ENCODE measurements at regions not wholly inside any gene's neighbourhood (a gene's known extent, or its start where the extent isn't known, plus 50 kb on each side); places are given as distances from the start of the nearest gene placed in this dataset.

GRCh38 chr4:141309874-141310273 is 89.2 kb downstream of the ZNF330 start:
- no peak overlapping the region for H3K4me3 ChIP-seq (ENCODE audit: low read depth, low read length)
- no peak for TF ChIP-seq CTCF (conservative IDR thresholded peaks at IDR 0.05; ENCODE audit: low read depth, low read length)
- no peak for DNase-seq (ENCODE audit: low read depth)

GRCh38 chr4:141311246-141312204 is 90.8 kb downstream of the ZNF330 start:
- no peak for DNase-seq (ENCODE audit: low read depth)
- no peak overlapping the region for H3K4me3 ChIP-seq (ENCODE audit: low read depth, low read length)
- no peak for TF ChIP-seq CTCF (conservative IDR thresholded peaks at IDR 0.05; ENCODE audit: low read depth, low read length)

- no peak overlapping the region for H3K4me3 ChIP-seq (ENCODE audit: low read depth, low read length)
Observed at GRCh38 chr4:141314627-141315026, 93.9 kb downstream of the ZNF330 start.

GRCh38 chr4:141328560-141329173 is 108.0 kb downstream of the ZNF330 start:
- no peak for DNase-seq (ENCODE audit: low read depth)
- H3K4me3 ChIP-seq (ENCODE audit: low read depth, low read length), result no peak overlapping the region
- TF ChIP-seq CTCF (conservative IDR thresholded peaks at IDR 0.05; ENCODE audit: low read depth, low read length), result no peak

More at GRCh38 chr4:141314627-141315026, 93.9 kb downstream of the ZNF330 start:
- TF ChIP-seq CTCF (conservative IDR thresholded peaks at IDR 0.05; ENCODE audit: low read depth, low read length), result no peak
- DNase-seq (ENCODE audit: low read depth), result no peak

GRCh38 chr4:141329174-141329569 is 108.5 kb downstream of the ZNF330 start:
- DNase-seq (ENCODE audit: low read depth), result no peak
- peak overlapping the region; percentile 0 for H3K4me3 ChIP-seq (ENCODE audit: low read depth, low read length)
- TF ChIP-seq CTCF (conservative IDR thresholded peaks at IDR 0.05; ENCODE audit: low read depth, low read length), result no peak

- no peak for DNase-seq (ENCODE audit: low read depth)
- no peak for TF ChIP-seq CTCF (conservative IDR thresholded peaks at IDR 0.05; ENCODE audit: low read depth, low read length)
Observed at GRCh38 chr4:141330616-141331015, 109.9 kb downstream of the ZNF330 start.

More at GRCh38 chr4:141330616-141331015, 109.9 kb downstream of the ZNF330 start:
- H3K4me3 ChIP-seq (ENCODE audit: low read depth, low read length), result peak overlapping the region; percentile 36
